ENCODE measurements at regions not wholly inside any gene's neighbourhood (a gene's known extent, or its start where the extent isn't known, plus 50 kb on each side); places are given as distances from the start of the nearest gene placed in this dataset.

DNA sequence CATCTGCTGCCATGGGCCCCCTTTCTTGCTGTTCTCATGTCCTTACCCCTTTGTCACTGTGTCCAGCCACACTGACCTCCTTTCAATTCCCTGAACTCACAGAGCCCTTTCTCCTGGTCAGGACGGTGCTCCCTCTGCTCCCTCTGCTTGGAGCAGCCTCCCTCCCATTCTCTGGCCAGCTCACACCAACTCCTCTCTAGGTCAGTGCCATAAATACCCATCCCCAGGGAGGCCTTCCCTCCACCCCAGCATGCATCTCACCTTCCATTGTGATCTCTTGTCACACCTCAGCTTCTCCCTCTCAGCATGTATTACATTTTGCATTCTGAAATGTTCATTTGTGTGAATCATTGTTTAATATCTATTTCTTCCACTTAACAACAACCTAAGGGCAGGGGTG, 50.9 kb upstream of the PRNP start:
- Histone ChIP-seq H3K4me1 (ENCODE audit: control insufficient read depth in 1 of 2, insufficient read depth in 2 of 2, low read depth in 1 of 2, low read length in 1 of 2) (no peaks in the 10 kb centered on the region; a peak in 1 of 4 replicates), H3K79me2 (ENCODE audit: insufficient read depth) (no peaks in the 10 kb centered on the region), H3K27me3 (ENCODE audit: insufficient read depth) (no peaks in the 10 kb centered on the region), H3K36me3 (replicated peaks in 1 of 2; ENCODE audit: control insufficient read depth in 1 of 2, insufficient read depth in 2 of 2, low read length in 1 of 2) (no peaks in the 10 kb centered on the region), H3K9me3 (no peaks in the 10 kb centered on the region), H3K4me3 (ENCODE audit: low read depth in 2 of 2, low read length in 1 of 2) (no peak overlapping the region), H2AFZ (ENCODE audit: low read depth) (no peak overlapping the region), H3K27ac (ENCODE audit: low read depth in 2 of 2, low read length in 1 of 2) (no peak overlapping the region), H3F3A (replicated peaks; ENCODE audit: insufficient read depth) (peaks cover 10% of the 10 kb centered on the region), H3K4me2 (no peak overlapping the region), H3K9ac (no peak overlapping the region), H3K9me2 (no peaks in the 10 kb centered on the region), H4K20me1 (ENCODE audit: insufficient read depth) (no peaks in the 10 kb centered on the region)
- WGBS (ENCODE audit: low lambda C conversion rate): 64% methylated on average over 1 of the region's 1 CpG
- DNase-seq: no peak
- ChIA-PET CTCF (interaction anchor here (0.7 kb wide), 1 partner anchor 85 kb away, joined by 3 read pairs; no protein-coding TSS in a partner anchor), POLR2A (no interaction called here)
- TF ChIP-seq, protein P1, sequence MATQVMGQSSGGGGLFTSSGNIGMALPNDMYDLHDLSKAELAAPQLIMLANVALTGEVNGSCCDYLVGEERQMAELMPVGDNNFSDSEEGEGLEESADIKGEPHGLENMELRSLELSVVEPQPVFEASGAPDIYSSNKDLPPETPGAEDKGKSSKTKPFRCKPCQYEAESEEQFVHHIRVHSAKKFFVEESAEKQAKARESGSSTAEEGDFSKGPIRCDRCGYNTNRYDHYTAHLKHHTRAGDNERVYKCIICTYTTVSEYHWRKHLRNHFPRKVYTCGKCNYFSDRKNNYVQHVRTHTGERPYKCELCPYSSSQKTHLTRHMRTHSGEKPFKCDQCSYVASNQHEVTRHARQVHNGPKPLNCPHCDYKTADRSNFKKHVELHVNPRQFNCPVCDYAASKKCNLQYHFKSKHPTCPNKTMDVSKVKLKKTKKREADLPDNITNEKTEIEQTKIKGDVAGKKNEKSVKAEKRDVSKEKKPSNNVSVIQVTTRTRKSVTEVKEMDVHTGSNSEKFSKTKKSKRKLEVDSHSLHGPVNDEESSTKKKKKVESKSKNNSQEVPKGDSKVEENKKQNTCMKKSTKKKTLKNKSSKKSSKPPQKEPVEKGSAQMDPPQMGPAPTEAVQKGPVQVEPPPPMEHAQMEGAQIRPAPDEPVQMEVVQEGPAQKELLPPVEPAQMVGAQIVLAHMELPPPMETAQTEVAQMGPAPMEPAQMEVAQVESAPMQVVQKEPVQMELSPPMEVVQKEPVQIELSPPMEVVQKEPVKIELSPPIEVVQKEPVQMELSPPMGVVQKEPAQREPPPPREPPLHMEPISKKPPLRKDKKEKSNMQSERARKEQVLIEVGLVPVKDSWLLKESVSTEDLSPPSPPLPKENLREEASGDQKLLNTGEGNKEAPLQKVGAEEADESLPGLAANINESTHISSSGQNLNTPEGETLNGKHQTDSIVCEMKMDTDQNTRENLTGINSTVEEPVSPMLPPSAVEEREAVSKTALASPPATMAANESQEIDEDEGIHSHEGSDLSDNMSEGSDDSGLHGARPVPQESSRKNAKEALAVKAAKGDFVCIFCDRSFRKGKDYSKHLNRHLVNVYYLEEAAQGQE (IDR thresholded peaks at IDR 0.05; ENCODE audit: low read depth, low read length): no peak
- TF ChIP-seq NRF1 (IDR thresholded peaks at IDR 0.05; ENCODE audit: low read depth, low read length) (no peak), CHD2 (IDR thresholded peaks at IDR 0.05; ENCODE audit: low read length, partially characterized antibody) (no peak), MXI1 (IDR thresholded peaks at IDR 0.05; ENCODE audit: low read depth, low read length) (no peak), SMC3 (IDR thresholded peaks at IDR 0.05; ENCODE audit: low read depth, low read length) (no peak), ZBTB33 (IDR thresholded peaks at IDR 0.05; ENCODE audit: borderline replicate concordance, low read depth) (no peak), RCOR1 (IDR thresholded peaks at IDR 0.05; ENCODE audit: low read length) (no peak), FOSL2 (IDR thresholded peaks at IDR 0.05; ENCODE audit: borderline replicate concordance, low read depth) (no peak), FOXM1 (IDR thresholded peaks at IDR 0.05; ENCODE audit: low read depth) (no peak), EZH2phosphoT487 (IDR thresholded peaks at IDR 0.05; ENCODE audit: borderline replicate concordance, low read depth) (no peak), RFX5 (IDR thresholded peaks at IDR 0.05; ENCODE audit: low read length) (no peak), FOXJ3 (CRISPR knock-in tag; IDR thresholded peaks at IDR 0.05) (no peak), MEF2A (IDR thresholded peaks at IDR 0.05; ENCODE audit: borderline replicate concordance, low read depth) (no peak), EP300 (IDR thresholded peaks at IDR 0.05; ENCODE audit: borderline replicate concordance in 1 of 2, low read depth in 1 of 2, low read length in 1 of 2) (no peak), GABPA (IDR thresholded peaks at IDR 0.05; ENCODE audit: low read depth) (no peak), TCF12 (IDR thresholded peaks at IDR 0.05) (no peak), IRF3 (IDR thresholded peaks at IDR 0.05; ENCODE audit: low read depth, low read length) (no peak), RXRA (IDR thresholded peaks at IDR 0.05; ENCODE audit: borderline replicate concordance, low read depth) (no peak), JUND (IDR thresholded peaks at IDR 0.05) (no peak), RAD21 (IDR thresholded peaks at IDR 0.05; ENCODE audit: low read length) (no peak)

Data from SK-N-SH (cell line).